ENCODE measurements at regions not wholly inside any gene's neighbourhood (a gene's known extent, or its start where the extent isn't known, plus 50 kb on each side); places are given as distances from the start of the nearest gene placed in this dataset.

- Mint-ChIP-seq H3K4me1 (ENCODE audit: unreplicated experiment) (peaks cover 17% of the 10 kb centered on the region), H3K27me3 (peaks cover 29% of the 10 kb centered on the region), H3K27ac (no peak overlapping the region), H3K4me3 (no peak overlapping the region), H3K36me3 (no peaks in the 10 kb centered on the region), H3K9me3 (no peaks in the 10 kb centered on the region)
- TF ChIP-seq CTCF (conservative IDR thresholded peaks at IDR 0.05): no peak
- peak; percentile 36 for DNase-seq (ENCODE audit: extremely low spot score, unreplicated experiment)
Measured at GRCh38 chr1:47584249-47584648, 146.4 kb downstream of the FOXD2 start.

- no peaks in the 10 kb centered on the region for H3K9me3 Mint-ChIP-seq
- no peaks in the 10 kb centered on the region for H3K36me3 Mint-ChIP-seq
- TF ChIP-seq CTCF (conservative IDR thresholded peaks at IDR 0.05): no peak
- H3K27ac Mint-ChIP-seq: no peak overlapping the region
- H3K4me1 Mint-ChIP-seq (ENCODE audit: unreplicated experiment): peaks cover 10% of the 10 kb centered on the region
- H3K4me3 Mint-ChIP-seq: no peak overlapping the region
- peaks cover 23% of the 10 kb centered on the region for H3K27me3 Mint-ChIP-seq
- DNase-seq (ENCODE audit: extremely low spot score, unreplicated experiment): peak; percentile 16
Measured at GRCh38 chr1:47585141-47585902, 147.5 kb downstream of the FOXD2 start.

GRCh38 chr1:47587891-47588582, 150.2 kb downstream of the FOXD2 start:
- no peak overlapping the region for H3K4me3 Mint-ChIP-seq
- H3K4me1 Mint-ChIP-seq (ENCODE audit: unreplicated experiment): peaks cover 15% of the 10 kb centered on the region
- TF ChIP-seq CTCF (conservative IDR thresholded peaks at IDR 0.05): no peak
- peaks cover 25% of the 10 kb centered on the region for H3K27me3 Mint-ChIP-seq
- no peaks in the 10 kb centered on the region for H3K36me3 Mint-ChIP-seq
- no peak overlapping the region for H3K27ac Mint-ChIP-seq
- peak; percentile 55 for DNase-seq (ENCODE audit: extremely low spot score, unreplicated experiment)
- no peaks in the 10 kb centered on the region for H3K9me3 Mint-ChIP-seq

- H3K9me3 Mint-ChIP-seq: no peaks in the 10 kb centered on the region
- H3K36me3 Mint-ChIP-seq: no peaks in the 10 kb centered on the region
- TF ChIP-seq CTCF (conservative IDR thresholded peaks at IDR 0.05): no peak
- H3K27me3 Mint-ChIP-seq: peaks cover 27% of the 10 kb centered on the region
- no peak for DNase-seq (ENCODE audit: extremely low spot score, unreplicated experiment)
- H3K27ac Mint-ChIP-seq: no peak overlapping the region
- peaks cover 16% of the 10 kb centered on the region for H3K4me1 Mint-ChIP-seq (ENCODE audit: unreplicated experiment)
- H3K4me3 Mint-ChIP-seq: no peak overlapping the region
Measured at GRCh38 chr1:47590523-47591225, 152.8 kb downstream of the FOXD2 start.

GRCh38 chr1:47591801-47592200, 154.0 kb downstream of the FOXD2 start:
- Mint-ChIP-seq H3K4me3 (no peak overlapping the region), H3K36me3 (no peaks in the 10 kb centered on the region), H3K9me3 (no peaks in the 10 kb centered on the region), H3K27me3 (peaks cover 26% of the 10 kb centered on the region), H3K27ac (no peak overlapping the region), H3K4me1 (ENCODE audit: unreplicated experiment) (peaks cover 20% of the 10 kb centered on the region)
- TF ChIP-seq CTCF (conservative IDR thresholded peaks at IDR 0.05): no peak
- no peak for DNase-seq (ENCODE audit: extremely low spot score, unreplicated experiment)
